A549 (cell line): ENCODE measurements at regions not wholly inside any gene's neighbourhood (a gene's known extent, or its start where the extent isn't known, plus 50 kb on each side); places are given as distances from the start of the nearest gene placed in this dataset.

Source experiments
- ATAC-seq, 2 experiments: fragments of 200-7000 bp in 1 of 2; fragments of >200 bp in 1 of 2; cut with Nextera tagmentation in 1 of 2; cut with Tn5 transposase in 1 of 2; 3 replicates each; pipeline versions ENCODE4 v1.8.0 to v1.9.1; 2018 to 2020; ENCODE audit warnings: mild to moderate bottlenecking in 1 of 2, moderate library complexity in 1 of 2
- CTCF ChIA-PET: fragments of 300-600 bp; sonication (Branson Sonifier 250); formaldehyde crosslinking; extraction: SDS; loops from one replicate; lab custom pipeline; 2021; ENCODE audit warnings: antibody characterized with exemption, inconsistent platforms; lab: Yijun Ruan, JAX
- POLR2A ChIA-PET: fragments of 350-600 bp; formaldehyde crosslinking; extraction: SDS; loops from one replicate; lab custom pipeline; 2021; ENCODE audit warnings: antibody characterized with exemption, inconsistent platforms; lab: Yijun Ruan, JAX
- DNase-seq, 2 experiments: peaks; one replicate each; pipeline versions ENCODE4 v3.0.0 to v3.0.0-alpha.2; 2011 to 2016; ENCODE audit warnings: low read depth in 1 of 2, low spot score in 1 of 2
- FAIRE-seq: peaks from 2 replicates; lab custom pipeline; 2011; peaks lifted over from hg19 to GRCh38; lab: Jason Lieb, UNC
- H3K27ac ChIP-seq, 2 experiments: fragments of >200 bp; sonication (Bioruptor Twin); formaldehyde crosslinking; 3 replicates each; pipeline ENCODE4 v1.5.1; 2016 to 2017
- H3K4me1 ChIP-seq: fragments of >200 bp; sonication (Bioruptor Twin); formaldehyde crosslinking; 3 replicates; pipeline ENCODE4 v1.6.1; 2016
- H3K4me2 ChIP-seq: fragments of >200 bp; sonication (Bioruptor Twin); formaldehyde crosslinking; 3 replicates; pipeline ENCODE4 v1.6.1; 2016
- H3K4me3 ChIP-seq: fragments of >200 bp; sonication (Bioruptor Twin); formaldehyde crosslinking; 3 replicates; pipeline ENCODE4 v1.5.1; 2016
- H3K9me3 ChIP-seq: fragments of >200 bp; sonication (Bioruptor Twin); formaldehyde crosslinking; 3 replicates; pipeline ENCODE4 v1.6.1; 2016
- EHF ChIP-seq: fragments of 250-450 bp; sonication (Bioruptor Pico); IDR thresholded peaks from 2 replicates; pipeline ENCODE4 v1.5.0; 2020; ENCODE audit warnings: mild to moderate bottlenecking
- EHMT2 ChIP-seq: fragments of 200-600 bp; sonication (generic); IDR thresholded peaks from 2 replicates; pipeline ENCODE4 v1.6.1; 2016; ENCODE audit warnings: antibody characterized with exemption, low read depth, mild to moderate bottlenecking, moderate library complexity
- EP300 ChIP-seq, 2 experiments: fragments of >200 bp; sonication (Bioruptor Twin); formaldehyde crosslinking; IDR thresholded peaks; 2 replicates in 1 of 2; 3 replicates in 1 of 2; pipeline ENCODE4 v1.6.1; 2016 to 2017
- ESRRA ChIP-seq: fragments of 150-350 bp; IDR thresholded peaks from 2 replicates; pipeline ENCODE4 v1.6.1; 2014; ENCODE audit warnings: mild to moderate bottlenecking, low read length, borderline replicate concordance
- FOSB ChIP-seq: fragments of 250-450 bp; sonication (Bioruptor Pico); IDR thresholded peaks from 2 replicates; pipeline ENCODE4 v1.5.0; 2020; ENCODE audit warnings: mild to moderate bottlenecking, moderate library complexity
- FOXS1 ChIP-seq: fragments of 250-450 bp; sonication (Bioruptor Pico); IDR thresholded peaks from 2 replicates; pipeline ENCODE4 v1.5.0; 2020; ENCODE audit warnings: mild to moderate bottlenecking, moderate library complexity
- HOXB5 ChIP-seq: fragments of 250-450 bp; sonication (Bioruptor Pico); IDR thresholded peaks from 2 replicates; pipeline ENCODE4 v1.5.0; 2020; ENCODE audit warnings: mild to moderate bottlenecking, moderate library complexity
- KDM1A ChIP-seq: fragments of 200-600 bp; sonication (generic); IDR thresholded peaks from 2 replicates; pipeline ENCODE4 v1.6.1; 2016; ENCODE audit warnings: low read depth, mild to moderate bottlenecking
- MAZ ChIP-seq: fragments of 150-350 bp; IDR thresholded peaks from 2 replicates; pipeline ENCODE4 v1.6.1; 2014; ENCODE audit warnings: antibody characterized with exemption, low read depth, low read length, borderline replicate concordance
- MYC ChIP-seq: IDR thresholded peaks from 2 replicates; pipeline ENCODE4 v1.6.1; 2012; ENCODE audit warnings: mild to moderate bottlenecking, inconsistent platforms, low read length, improper control_type of control experiment, borderline replicate concordance
- POLR2A ChIP-seq: IDR thresholded peaks from 2 replicates; pipeline ENCODE4 v1.6.1; 2012; ENCODE audit warnings: mild to moderate bottlenecking, low read length
- POLR2AphosphoS2 ChIP-seq: conservative IDR thresholded peaks from 2 replicates; pipeline ENCODE4 v1.6.1; 2012; ENCODE audit warnings: low read length, improper control_type of control experiment, inconsistent platforms
- RAD21 ChIP-seq, 2 experiments: fragments of >200 bp in 1 of 2; sonication (Bioruptor Twin) in 1 of 2; formaldehyde crosslinking in 1 of 2; IDR thresholded peaks in 1 of 2; conservative IDR thresholded peaks in 1 of 2; 2 replicates in 1 of 2; 3 replicates in 1 of 2; pipeline ENCODE4 v1.6.1; 2012 to 2018; ENCODE audit warnings: inconsistent platforms in 1 of 2
- RARB ChIP-seq: fragments of 250-450 bp; sonication (Bioruptor Pico); IDR thresholded peaks from 2 replicates; pipeline ENCODE4 v1.8.0; 2021; ENCODE audit warnings: mild to moderate bottlenecking, moderate library complexity
- SMC3 ChIP-seq: fragments of >200 bp; sonication (Bioruptor Twin); formaldehyde crosslinking; IDR thresholded peaks from 3 replicates; pipeline ENCODE4 v1.6.1; 2018; ENCODE audit warnings: inconsistent platforms
- TFCP2L1 ChIP-seq: fragments of 250-450 bp; sonication (Bioruptor Pico); IDR thresholded peaks from 2 replicates; pipeline ENCODE4 v1.5.0; 2021; ENCODE audit warnings: mild to moderate bottlenecking
- ZFP36 ChIP-seq: fragments of 450-650 bp; IDR thresholded peaks from 2 replicates; pipeline ENCODE4 v1.6.1; 2014; ENCODE audit warnings: borderline replicate concordance; ENCODE audit not compliant: partially characterized antibody
- ZNF302 ChIP-seq: fragments of 250-450 bp; sonication (Bioruptor Pico); IDR thresholded peaks from 2 replicates; pipeline ENCODE4 v1.9.0; 2021; ENCODE audit warnings: inconsistent platforms, mild to moderate bottlenecking, moderate library complexity
- WGBS: methylation state at CpG from one replicate; pipeline ENCODE4 v1.1.6; 2017; ENCODE audit errors: missing lambda C conversion rate; 5-methylcytosine and 5-hydroxymethylcytosine counted together
- TF ChIP-seq, protein P1 (sequence below): fragments of 450-650 bp; IDR thresholded peaks from 2 replicates; pipeline ENCODE4 v1.6.1; 2014; ENCODE audit warnings: antibody characterized with exemption
- TF ChIP-seq, protein P2 (sequence below): fragments of 200-600 bp; sonication (generic); IDR thresholded peaks from 2 replicates; pipeline ENCODE4 v1.6.1; 2016; ENCODE audit warnings: antibody characterized with exemption, mild to moderate bottlenecking, moderate library complexity
- TF ChIP-seq, protein P3 (sequence below): fragments of >200 bp; sonication (Bioruptor Twin); formaldehyde crosslinking; IDR thresholded peaks from 3 replicates; pipeline ENCODE4 v1.5.1; 2016

DNA sequence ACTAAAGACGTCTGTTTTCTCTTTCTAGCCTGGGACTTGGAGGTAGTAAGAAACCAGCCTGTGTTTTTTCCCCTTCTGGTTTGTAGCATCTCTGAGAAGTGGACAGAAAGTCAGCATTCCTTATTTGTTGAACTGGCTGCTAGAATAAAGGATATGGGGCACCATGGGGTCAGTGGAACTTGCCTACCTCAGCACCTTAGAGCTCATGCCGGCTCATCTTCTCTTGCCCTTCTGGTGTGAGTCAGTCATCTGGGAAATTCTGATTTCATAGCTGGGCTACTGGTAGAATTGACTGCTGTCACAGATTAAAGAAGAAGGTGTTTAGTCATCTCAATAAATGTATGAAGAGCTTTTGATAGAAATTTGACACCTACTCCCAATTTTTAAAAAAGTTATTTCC lies 202.7 kb upstream of the TOPAZ1 start (continued):
- no peak for TF ChIP-seq TFCP2L1 (CRISPR knock-in tag)

DNA sequence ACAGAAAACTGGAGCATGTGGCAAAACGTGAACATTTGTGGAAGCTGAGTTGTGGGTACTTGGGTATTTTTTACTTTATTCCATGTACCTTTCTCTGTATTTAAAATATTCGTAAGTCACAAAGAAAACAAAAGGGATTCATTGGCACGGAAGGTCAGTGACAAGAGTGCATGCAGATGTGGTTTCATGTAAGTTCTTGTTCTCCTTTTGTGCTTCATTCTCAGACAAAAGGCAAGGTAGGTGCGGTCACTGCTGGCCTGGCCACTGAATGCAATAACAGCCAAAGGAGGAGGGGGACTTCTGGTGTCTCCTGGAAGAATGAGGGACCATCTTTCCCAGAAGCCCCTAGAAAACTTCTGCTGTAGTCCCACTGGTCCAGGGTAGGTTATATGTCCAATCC lies 200.0 kb upstream of the TOPAZ1 start:
- 70% methylated on average over 4 of the region's 4 CpGs for WGBS
- no peak for FAIRE-seq
- no peak overlapping the region for H3K4me2 ChIP-seq
- no peak for ATAC-seq
- no peaks in the 10 kb centered on the region for H3K9me3 ChIP-seq
- no peak for DNase-seq
- H3K4me3 ChIP-seq = no peak overlapping the region
- no peak overlapping the region for H3K27ac ChIP-seq
- POLR2A ChIA-PET = no interaction called here
- peaks cover 12% of the 10 kb centered on the region; the same call in 2 of the 3 replicates for H3K4me1 ChIP-seq
- CTCF ChIA-PET = no interaction called here
- TF ChIP-seq RARB (CRISPR knock-in tag) (no peak), EP300 (IDR thresholded peaks at IDR 0.05) (no peak), EHMT2 (no peak), POLR2AphosphoS2 (no peak), RAD21 (conservative IDR thresholded peaks at IDR 0.05 in 1 of 2, IDR thresholded peaks at IDR 0.05 in 1 of 2) (no peak), EHF (CRISPR knock-in tag) (no peak), MAZ (no peak), FOSB (CRISPR knock-in tag) (no peak), ESRRA (no peak)

DNA sequence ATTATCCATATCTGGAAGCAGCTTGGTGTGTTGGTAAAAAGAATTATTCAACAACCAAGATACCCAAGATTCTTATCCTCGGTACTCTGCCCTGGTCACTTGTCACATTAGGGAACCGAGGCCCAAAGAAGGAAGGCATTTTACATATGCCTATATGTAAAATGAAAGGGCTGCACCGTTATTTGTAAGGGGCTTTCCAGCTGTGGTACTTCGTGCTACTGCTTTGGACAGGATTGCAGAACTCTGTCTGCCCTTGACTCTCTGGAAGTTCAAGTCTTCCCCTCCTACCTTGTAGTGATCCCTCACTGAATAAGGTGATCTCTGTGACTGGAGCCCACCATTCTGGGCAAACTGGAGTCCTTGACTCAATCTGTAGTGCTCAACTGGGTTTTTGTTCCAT lies 198.9 kb upstream of the TOPAZ1 start:
- ChIA-PET POLR2A (no interaction called here), CTCF (no interaction called here)
- Histone ChIP-seq H3K4me2 (no peak overlapping the region), H3K4me3 (no peak overlapping the region), H3K4me1 (peaks cover 20% of the 10 kb centered on the region), H3K9me3 (no peaks in the 10 kb centered on the region), H3K27ac (no peak overlapping the region)
- WGBS = 96% methylated on average over 4 of the region's 4 CpGs
- FAIRE-seq (no peak), DNase-seq (no peak), ATAC-seq (no peak)
- TF ChIP-seq SMC3 = no peak
- TF ChIP-seq MYC = no peak
- TF ChIP-seq, protein P1, sequence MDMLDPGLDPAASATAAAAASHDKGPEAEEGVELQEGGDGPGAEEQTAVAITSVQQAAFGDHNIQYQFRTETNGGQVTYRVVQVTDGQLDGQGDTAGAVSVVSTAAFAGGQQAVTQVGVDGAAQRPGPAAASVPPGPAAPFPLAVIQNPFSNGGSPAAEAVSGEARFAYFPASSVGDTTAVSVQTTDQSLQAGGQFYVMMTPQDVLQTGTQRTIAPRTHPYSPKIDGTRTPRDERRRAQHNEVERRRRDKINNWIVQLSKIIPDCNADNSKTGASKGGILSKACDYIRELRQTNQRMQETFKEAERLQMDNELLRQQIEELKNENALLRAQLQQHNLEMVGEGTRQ = no peak
- no peak for TF ChIP-seq FOXS1 (CRISPR knock-in tag)
- TF ChIP-seq KDM1A = no peak
- TF ChIP-seq, all 56 proteins: peak for 0

DNA sequence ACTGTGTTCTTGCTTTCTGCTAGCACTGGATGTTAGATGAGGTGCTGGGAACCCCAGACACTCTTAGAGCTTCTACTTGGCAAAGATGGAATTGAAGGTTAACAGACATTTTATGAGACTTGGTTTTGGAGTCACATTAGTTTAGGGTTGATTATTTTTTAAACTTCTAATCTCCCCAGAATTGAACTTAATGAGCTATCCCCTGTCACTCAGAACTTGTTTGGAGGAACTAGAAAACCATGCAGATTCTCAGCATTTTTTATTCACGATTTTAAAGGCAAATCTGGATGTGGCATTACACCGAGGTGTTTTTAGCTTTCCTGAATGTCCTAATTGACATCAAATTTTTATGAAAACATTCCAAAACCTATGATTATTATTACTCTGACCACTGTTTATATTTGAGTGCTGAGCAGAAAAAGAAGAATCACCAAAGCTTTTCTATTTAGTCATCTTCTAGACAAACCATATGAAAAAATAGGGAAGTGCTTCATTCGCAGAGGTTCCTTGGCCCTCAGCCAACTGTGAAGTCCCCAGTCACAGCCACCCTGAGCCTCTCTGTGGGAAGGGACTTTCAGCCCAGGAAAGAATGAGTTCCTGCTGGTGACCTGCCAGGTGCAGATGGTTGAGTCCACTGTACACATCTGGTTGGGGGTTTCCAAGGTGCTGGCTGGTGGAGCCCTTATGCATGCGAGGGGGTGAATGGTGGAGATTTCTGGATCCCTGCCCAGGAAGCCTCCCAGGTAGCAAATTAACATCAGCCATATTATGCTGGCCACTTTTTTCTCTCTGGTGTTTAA lies 196.0 kb upstream of the TOPAZ1 start:
- Histone ChIP-seq H3K4me3 (no peak overlapping the region), H3K4me1 (peaks cover 30% of the 10 kb centered on the region), H3K9me3 (no peaks in the 10 kb centered on the region), H3K27ac (no peak overlapping the region), H3K4me2 (0 out of 3 replicates have a peak overlapping the region, but pooled peaks have one; percentile 11)
- TF ChIP-seq ZFP36 = no peak
- no peak for TF ChIP-seq FOXS1 (CRISPR knock-in tag)
- TF ChIP-seq MAZ = no peak
- TF ChIP-seq POLR2A = no peak
- no peak for TF ChIP-seq ZNF302 (CRISPR knock-in tag)
- DNase-seq (no peak), ATAC-seq (no peak; a peak in 1 of 6 replicates), FAIRE-seq (no peak)
- POLR2A ChIA-PET = no interaction called here
- CTCF ChIA-PET = no interaction called here
- 63% methylated on average over 4 of the region's 4 CpGs for WGBS

DNA sequence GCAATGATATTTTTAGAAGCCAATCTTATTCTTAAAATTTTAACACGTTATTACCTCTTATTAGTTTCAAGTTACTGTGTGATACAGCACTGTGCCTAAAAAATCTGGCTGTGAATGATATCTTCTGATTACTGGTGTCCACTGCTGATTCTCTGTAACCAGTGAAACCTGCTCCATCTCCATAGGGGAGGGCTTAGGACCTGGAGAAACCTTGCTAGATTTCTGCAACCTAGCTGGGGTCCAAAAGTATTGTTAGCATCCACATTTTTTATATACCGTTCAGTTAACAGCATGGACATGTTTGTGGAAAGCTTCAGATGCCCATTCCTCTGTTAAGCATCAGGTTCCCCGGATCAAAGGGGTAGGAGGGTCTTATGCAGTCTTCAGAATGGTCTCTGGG lies 193.9 kb upstream of the TOPAZ1 start:
- CTCF ChIA-PET = no interaction called here
- no peak for DNase-seq
- no peak for FAIRE-seq
- H3K4me2 ChIP-seq = peak overlapping the region; percentile 19; the same call in 1 of the 3 replicates
- H3K4me1 ChIP-seq = peaks cover 30% of the 10 kb centered on the region
- ATAC-seq = no peak
- 69% methylated on average over 3 of the region's 3 CpGs for WGBS
- POLR2A ChIA-PET = no interaction called here
- H3K4me3 ChIP-seq = no peak overlapping the region
- H3K9me3 ChIP-seq = no peaks in the 10 kb centered on the region
- no peak overlapping the region for H3K27ac ChIP-seq
- TF ChIP-seq, protein P2, sequence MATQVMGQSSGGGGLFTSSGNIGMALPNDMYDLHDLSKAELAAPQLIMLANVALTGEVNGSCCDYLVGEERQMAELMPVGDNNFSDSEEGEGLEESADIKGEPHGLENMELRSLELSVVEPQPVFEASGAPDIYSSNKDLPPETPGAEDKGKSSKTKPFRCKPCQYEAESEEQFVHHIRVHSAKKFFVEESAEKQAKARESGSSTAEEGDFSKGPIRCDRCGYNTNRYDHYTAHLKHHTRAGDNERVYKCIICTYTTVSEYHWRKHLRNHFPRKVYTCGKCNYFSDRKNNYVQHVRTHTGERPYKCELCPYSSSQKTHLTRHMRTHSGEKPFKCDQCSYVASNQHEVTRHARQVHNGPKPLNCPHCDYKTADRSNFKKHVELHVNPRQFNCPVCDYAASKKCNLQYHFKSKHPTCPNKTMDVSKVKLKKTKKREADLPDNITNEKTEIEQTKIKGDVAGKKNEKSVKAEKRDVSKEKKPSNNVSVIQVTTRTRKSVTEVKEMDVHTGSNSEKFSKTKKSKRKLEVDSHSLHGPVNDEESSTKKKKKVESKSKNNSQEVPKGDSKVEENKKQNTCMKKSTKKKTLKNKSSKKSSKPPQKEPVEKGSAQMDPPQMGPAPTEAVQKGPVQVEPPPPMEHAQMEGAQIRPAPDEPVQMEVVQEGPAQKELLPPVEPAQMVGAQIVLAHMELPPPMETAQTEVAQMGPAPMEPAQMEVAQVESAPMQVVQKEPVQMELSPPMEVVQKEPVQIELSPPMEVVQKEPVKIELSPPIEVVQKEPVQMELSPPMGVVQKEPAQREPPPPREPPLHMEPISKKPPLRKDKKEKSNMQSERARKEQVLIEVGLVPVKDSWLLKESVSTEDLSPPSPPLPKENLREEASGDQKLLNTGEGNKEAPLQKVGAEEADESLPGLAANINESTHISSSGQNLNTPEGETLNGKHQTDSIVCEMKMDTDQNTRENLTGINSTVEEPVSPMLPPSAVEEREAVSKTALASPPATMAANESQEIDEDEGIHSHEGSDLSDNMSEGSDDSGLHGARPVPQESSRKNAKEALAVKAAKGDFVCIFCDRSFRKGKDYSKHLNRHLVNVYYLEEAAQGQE = no peak
- TF ChIP-seq, protein P3, sequence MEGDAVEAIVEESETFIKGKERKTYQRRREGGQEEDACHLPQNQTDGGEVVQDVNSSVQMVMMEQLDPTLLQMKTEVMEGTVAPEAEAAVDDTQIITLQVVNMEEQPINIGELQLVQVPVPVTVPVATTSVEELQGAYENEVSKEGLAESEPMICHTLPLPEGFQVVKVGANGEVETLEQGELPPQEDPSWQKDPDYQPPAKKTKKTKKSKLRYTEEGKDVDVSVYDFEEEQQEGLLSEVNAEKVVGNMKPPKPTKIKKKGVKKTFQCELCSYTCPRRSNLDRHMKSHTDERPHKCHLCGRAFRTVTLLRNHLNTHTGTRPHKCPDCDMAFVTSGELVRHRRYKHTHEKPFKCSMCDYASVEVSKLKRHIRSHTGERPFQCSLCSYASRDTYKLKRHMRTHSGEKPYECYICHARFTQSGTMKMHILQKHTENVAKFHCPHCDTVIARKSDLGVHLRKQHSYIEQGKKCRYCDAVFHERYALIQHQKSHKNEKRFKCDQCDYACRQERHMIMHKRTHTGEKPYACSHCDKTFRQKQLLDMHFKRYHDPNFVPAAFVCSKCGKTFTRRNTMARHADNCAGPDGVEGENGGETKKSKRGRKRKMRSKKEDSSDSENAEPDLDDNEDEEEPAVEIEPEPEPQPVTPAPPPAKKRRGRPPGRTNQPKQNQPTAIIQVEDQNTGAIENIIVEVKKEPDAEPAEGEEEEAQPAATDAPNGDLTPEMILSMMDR = no peak
- no peak for TF ChIP-seq TFCP2L1 (CRISPR knock-in tag)
- TF ChIP-seq, protein P1 = no peak
- no peak for TF ChIP-seq HOXB5
